Right lobe of liver (tissue), 6 donors: ENCODE measurements at regions not wholly inside any gene's neighbourhood (a gene's known extent, or its start where the extent isn't known, plus 50 kb on each side); places are given as distances from the start of the nearest gene placed in this dataset.

Source experiments
- ATAC-seq, 4 donors: fragments of 200-7000 bp; cut with Tn5 transposase; one replicate each; pipeline ENCODE4 v1.9.1; 2020; ENCODE audit warnings: mild to moderate bottlenecking in 4 of 4, moderate library complexity in 4 of 4
- DNase-seq, 3 donors: peaks; one replicate each; pipeline ENCODE4 v3.0.0-alpha.2; 2020
- H3K27ac ChIP-seq, 3 donors: fragments of 200-600 bp; one replicate each; pipeline ENCODE4 v1.8.0; 2022
- H3K27me3 ChIP-seq, 2 donors: fragments of 200-600 bp; one replicate each; pipeline ENCODE4 v1.8.0; 2022
- H3K36me3 ChIP-seq, 4 donors: fragments of 200-600 bp; sonication (generic) in 1 of 4; one replicate each; pipeline versions ENCODE4 v1.5.1 to v1.8.0; 2017 to 2022; ENCODE audit warnings: control low read depth in 1 of 4
- H3K4me1 ChIP-seq, 4 donors: fragments of 200-600 bp; sonication (generic) in 1 of 4; one replicate each; pipeline versions ENCODE4 v1.5.1 to v1.8.0; 2017 to 2022; ENCODE audit warnings: control low read depth in 1 of 4
- H3K4me3 ChIP-seq, 3 donors: fragments of 200-600 bp; one replicate each; pipeline ENCODE4 v1.8.0; 2022
- H3K9me3 ChIP-seq, 4 donors: fragments of 200-600 bp; sonication (generic) in 1 of 4; one replicate each; pipeline versions ENCODE4 v1.5.1 to v1.8.0; 2017 to 2022; ENCODE audit warnings: control low read depth in 1 of 4
- CTCF ChIP-seq, 4 donors: fragments of 200-600 bp in 3 of 4; fragments of 450-650 bp in 1 of 4; IDR thresholded peaks; one replicate each; pipeline versions ENCODE4 v1.5.1 to v1.8.0; 2016 to 2022; ENCODE audit warnings: antibody characterized with exemption in 4 of 4, mild to moderate bottlenecking in 2 of 4
- POLR2A ChIP-seq: fragments of 450-650 bp; IDR thresholded peaks from one replicate; pipeline ENCODE4 v1.6.1; 2017; ENCODE audit warnings: antibody characterized with exemption, mild to moderate bottlenecking
- WGBS: methylation state at CpG from one replicate; pipeline ENCODE4 v1.1.6; 2018; ENCODE audit warnings: low coverage, low lambda C conversion rate; ENCODE audit not compliant: insufficient coverage; ENCODE audit errors: missing lambda C conversion rate; 5-methylcytosine and 5-hydroxymethylcytosine counted together
- intact Hi-C, 2 donors: fragments of 100-400 bp; cut with DNase I; formaldehyde crosslinking; loops; one replicate each; pipeline versions ENCODE4 v1.11.2 to v1.14.1; 2022
- donor health status: DM: no; HTN: yes; CAD: no.
- donor health status: DM: no; HTN: no; CAD: no.
- donor health status: DM: no; HTN: no; CAD: no.
- donor health status: DM: no; HTN: yes; CAD: no.
- donor health status: DM: no; HTN: yes; CAD: no.

GRCh38 chr12:31861360-31861759 lies 97.9 kb upstream of the RESF1 start:
- peak; percentile 15 for TF ChIP-seq POLR2A
- TF ChIP-seq CTCF (IDR thresholded peaks at IDR 0.05) = no peak
- peaks cover 0 to 4% (median 0%) of the 10 kb centered on the region in 4 donors for H3K9me3 ChIP-seq
- H3K27ac ChIP-seq = peak overlapping the region in 2 of 3 donors; percentile 86 to 87
- intact Hi-C loops = no loop called here
- ATAC-seq = peak; percentile 72 to 88 (median 80)
- DNase-seq = peak in 1 of 3 donors; percentile 55
- H3K4me3 ChIP-seq = no peak overlapping the region
- H3K36me3 ChIP-seq = no peaks in the 10 kb centered on the region
- WGBS = 32% methylated on average over 2 of the region's 2 CpGs
- peaks cover 0 to 24% (median 4%) of the 10 kb centered on the region in 4 donors for H3K4me1 ChIP-seq
- no peaks in the 10 kb centered on the region for H3K27me3 ChIP-seq

- Histone ChIP-seq H3K27me3 (no peaks in the 10 kb centered on the region), H3K9me3 (peaks cover 0 to 4% (median 0%) of the 10 kb centered on the region in 4 donors), H3K27ac (peak overlapping the region; percentile 36 to 87 (median 86)), H3K4me3 (peak overlapping the region in 1 of 3 donors; percentile 4), H3K36me3 (no peaks in the 10 kb centered on the region), H3K4me1 (peaks cover 0 to 31% (median 8%) of the 10 kb centered on the region in 4 donors)
- TF ChIP-seq CTCF (IDR thresholded peaks at IDR 0.05) = no peak
- no peak for TF ChIP-seq POLR2A
- ATAC-seq (peak; percentile 58 to 81 (median 68)), DNase-seq (no peak)
- WGBS = 28% methylated on average over 4 of the region's 4 CpGs
- intact Hi-C loops = no loop called here
Observed at GRCh38 chr12:31860401-31860800, 98.8 kb upstream of the RESF1 start.

DNA sequence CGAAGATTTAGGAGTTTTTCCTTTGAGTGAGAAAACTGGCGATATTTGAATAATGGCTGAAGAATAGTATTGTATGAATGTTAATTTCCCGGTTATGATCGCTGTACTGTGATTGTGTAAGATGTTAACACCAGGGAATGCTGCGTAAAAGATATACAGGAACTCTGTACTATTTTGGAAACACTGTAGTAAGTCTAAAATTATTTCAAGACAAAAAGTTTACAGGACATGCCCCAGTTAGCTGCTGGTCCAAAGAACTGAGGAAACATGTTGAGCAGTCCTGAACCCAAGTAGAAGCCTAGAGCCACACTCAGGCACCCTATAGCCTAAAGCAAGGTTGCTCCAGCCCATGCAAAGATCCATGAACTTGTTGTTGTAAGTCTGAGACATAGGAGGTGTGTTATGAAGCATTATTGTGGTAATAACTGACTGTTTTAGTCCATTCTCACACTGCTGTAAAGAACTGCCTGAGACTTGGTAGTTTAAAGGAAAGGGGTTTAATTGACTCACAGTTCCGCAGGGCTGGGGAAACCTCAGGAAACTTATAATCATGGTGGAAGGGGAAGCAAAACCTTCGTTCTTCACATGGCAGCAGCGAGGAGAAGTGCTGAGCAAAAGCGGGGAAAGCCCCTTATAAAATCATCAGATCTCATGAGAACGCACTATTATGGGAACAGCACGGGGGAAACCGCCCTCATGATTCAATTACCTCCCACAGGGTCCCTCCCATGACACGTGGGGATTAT lies 99.8 kb upstream of the RESF1 start:
- intact Hi-C loops = no loop called here

GRCh38 chr12:31855427-31855826 lies 103.8 kb upstream of the RESF1 start:
- Histone ChIP-seq H3K27me3 (no peaks in the 10 kb centered on the region), H3K4me3 (peak overlapping the region in 1 of 3 donors; percentile 5), H3K9me3 (peaks cover 0 to 4% (median 0%) of the 10 kb centered on the region in 4 donors), H3K4me1 (peaks cover 0 to 50% (median 25%) of the 10 kb centered on the region in 4 donors), H3K27ac (peak overlapping the region in 2 of 3 donors; percentile 72 to 76), H3K36me3 (no peaks in the 10 kb centered on the region)
- DNase-seq = no peak
- intact Hi-C loops = no loop called here
- TF ChIP-seq CTCF (IDR thresholded peaks at IDR 0.05) (no peak), POLR2A (no peak)
- WGBS = 36% methylated on average over 5 of the region's 5 CpGs
- ATAC-seq = peak; percentile 13 to 45 (median 32)

More for the DNA sequence above, 99.8 kb upstream of the RESF1 start:
- DNase-seq (peak in 1 of 3 donors; percentile 36), ATAC-seq (no peak)
- Histone ChIP-seq H3K9me3 (peaks cover 0 to 4% (median 0%) of the 10 kb centered on the region in 4 donors), H3K27me3 (no peaks in the 10 kb centered on the region), H3K36me3 (no peaks in the 10 kb centered on the region), H3K27ac (peak overlapping the region; percentile 6 to 87 (median 86)), H3K4me3 (no peak overlapping the region), H3K4me1 (peaks cover 0 to 40% (median 12%) of the 10 kb centered on the region in 4 donors)
- TF ChIP-seq CTCF (IDR thresholded peaks at IDR 0.05) = no peak
- TF ChIP-seq POLR2A = no peak
- 84% methylated on average over 12 of the region's 13 CpGs for WGBS
